Kidney epithelial cell (primary cell): ENCODE measurements at regions not wholly inside any gene's neighbourhood (a gene's known extent, or its start where the extent isn't known, plus 50 kb on each side); places are given as distances from the start of the nearest gene placed in this dataset.

Experiments used
- DNase-seq: peaks from one replicate; pipeline ENCODE4 v3.0.0-alpha.2; 2010; ENCODE audit warnings: low read depth
- H3K27me3 ChIP-seq: 2 replicates; pipeline ENCODE4 v1.6.0; 2011; ENCODE audit warnings: low read length; ENCODE audit not compliant: control insufficient read depth, insufficient read depth
- H3K36me3 ChIP-seq: 2 replicates; pipeline ENCODE4 v1.5.1; 2011; ENCODE audit warnings: low read length; ENCODE audit not compliant: control insufficient read depth, insufficient read depth
- H3K4me3 ChIP-seq: 2 replicates; pipeline ENCODE4 v1.5.1; 2011; ENCODE audit warnings: low read depth, mild to moderate bottlenecking, control low read depth, low read length
- CTCF ChIP-seq: IDR thresholded peaks from 2 replicates; pipeline ENCODE4 v1.5.1; 2011; ENCODE audit warnings: mild to moderate bottlenecking, moderate library complexity, low read length, control low read depth, inconsistent platforms; ENCODE audit not compliant: insufficient read depth, poor library complexity, severe bottlenecking

- H3K4me3 ChIP-seq = no peak overlapping the region
- no peaks in the 10 kb centered on the region for H3K27me3 ChIP-seq
- DNase-seq = no peak
- no peaks in the 10 kb centered on the region for H3K36me3 ChIP-seq
- no peak for TF ChIP-seq CTCF
Observed at GRCh38 chr3:154517404-154517803, 87.4 kb upstream of the GPR149 start.

GRCh38 chr3:154515921-154516320 is 85.9 kb upstream of the GPR149 start:
- TF ChIP-seq CTCF = no peak
- DNase-seq = no peak
- no peaks in the 10 kb centered on the region for H3K27me3 ChIP-seq
- no peak overlapping the region for H3K4me3 ChIP-seq
- no peaks in the 10 kb centered on the region for H3K36me3 ChIP-seq

- no peak overlapping the region for H3K4me3 ChIP-seq
- TF ChIP-seq CTCF = no peak
- DNase-seq = no peak
- no peaks in the 10 kb centered on the region for H3K27me3 ChIP-seq
- H3K36me3 ChIP-seq = no peaks in the 10 kb centered on the region
Observed at GRCh38 chr3:154510780-154511179, 80.8 kb upstream of the GPR149 start.

GRCh38 chr3:154507727-154508126 is 77.7 kb upstream of the GPR149 start:
- H3K4me3 ChIP-seq = no peak overlapping the region
- H3K36me3 ChIP-seq = no peaks in the 10 kb centered on the region
- no peak for TF ChIP-seq CTCF
- no peaks in the 10 kb centered on the region for H3K27me3 ChIP-seq
- DNase-seq = no peak

GRCh38 chr3:154496978-154497377 is 67.0 kb upstream of the GPR149 start:
- TF ChIP-seq CTCF = no peak
- no peak for DNase-seq
- H3K36me3 ChIP-seq = no peaks in the 10 kb centered on the region
- H3K4me3 ChIP-seq = no peak overlapping the region
- no peaks in the 10 kb centered on the region for H3K27me3 ChIP-seq

GRCh38 chr3:154496540-154496939 is 66.5 kb upstream of the GPR149 start:
- H3K36me3 ChIP-seq = no peaks in the 10 kb centered on the region
- DNase-seq = no peak
- TF ChIP-seq CTCF = no peak
- H3K4me3 ChIP-seq = no peak overlapping the region
- no peaks in the 10 kb centered on the region for H3K27me3 ChIP-seq
